GM19372 (cell line): ENCODE measurements at regions not wholly inside any gene's neighbourhood (a gene's known extent, or its start where the extent isn't known, plus 50 kb on each side); places are given as distances from the start of the nearest gene placed in this dataset.

Source experiments
- ATAC-seq: cut with Tn5 transposase; IDR thresholded peaks from one replicate; pipeline ENCODE4 v1.9.1; 2021; ENCODE audit warnings: mild to moderate bottlenecking, low read depth, moderate library complexity; ENCODE audit not compliant: unreplicated experiment

- no peak for ATAC-seq
Measured at GRCh38 chr3:6119367-6119766, 741.5 kb upstream of the GRM7 start.

GRCh38 chr3:6120786-6121185, 740.1 kb upstream of the GRM7 start:
- ATAC-seq = no peak

GRCh38 chr3:6124875-6125274, 736.0 kb upstream of the GRM7 start:
- ATAC-seq = no peak

- ATAC-seq = no peak
Measured at GRCh38 chr3:6125520-6125919, 735.4 kb upstream of the GRM7 start.

- ATAC-seq = peak; percentile 63
Measured at GRCh38 chr3:6132684-6133432, 728.1 kb upstream of the GRM7 start.

GRCh38 chr3:6142707-6143106, 718.2 kb upstream of the GRM7 start:
- no peak for ATAC-seq

- no peak for ATAC-seq
Measured at GRCh38 chr3:6147883-6148282, 713.0 kb upstream of the GRM7 start.

- no peak for ATAC-seq
Measured at GRCh38 chr3:6155650-6156338, 705.1 kb upstream of the GRM7 start.

GRCh38 chr3:6165951-6166350, 695.0 kb upstream of the GRM7 start:
- ATAC-seq = no peak

GRCh38 chr3:6168256-6168655, 692.7 kb upstream of the GRM7 start:
- no peak for ATAC-seq

- ATAC-seq = no peak
Measured at GRCh38 chr3:6172871-6173642, 687.9 kb upstream of the GRM7 start.

GRCh38 chr3:6177417-6177816, 683.5 kb upstream of the GRM7 start:
- ATAC-seq = no peak

GRCh38 chr3:6179761-6180160, 681.2 kb upstream of the GRM7 start:
- ATAC-seq = no peak

GRCh38 chr3:6180171-6180570, 680.7 kb upstream of the GRM7 start:
- ATAC-seq = no peak

GRCh38 chr3:6182476-6182875, 678.4 kb upstream of the GRM7 start:
- ATAC-seq = no peak

- ATAC-seq = no peak
Measured at GRCh38 chr3:6182909-6183308, 678.0 kb upstream of the GRM7 start.

GRCh38 chr3:6189384-6189783, 671.5 kb upstream of the GRM7 start:
- no peak for ATAC-seq

GRCh38 chr3:6204891-6205290, 656.0 kb upstream of the GRM7 start:
- ATAC-seq = no peak

- ATAC-seq = no peak
Measured at GRCh38 chr3:6216135-6217026, 644.5 kb upstream of the GRM7 start.

GRCh38 chr3:6220447-6220846, 640.5 kb upstream of the GRM7 start:
- no peak for ATAC-seq
